ENCODE measurements at regions not wholly inside any gene's neighbourhood (a gene's known extent, or its start where the extent isn't known, plus 50 kb on each side); places are given as distances from the start of the nearest gene placed in this dataset.

GRCh38 chr2:2830576-2830975 is 499.5 kb upstream of the MYT1L start:
- TF ChIP-seq CTCF (IDR thresholded peaks at IDR 0.05; ENCODE audit: low read length) (no peak), EZH2phosphoT487 (IDR thresholded peaks at IDR 0.05; ENCODE audit: low read length) (no peak), EZH2 (optimal IDR thresholded peaks at IDR 0.05; ENCODE audit: low read depth, low read length) (no peak)

Measured in MM.1S (cell line).